ENCODE measurements at regions not wholly inside any gene's neighbourhood (a gene's known extent, or its start where the extent isn't known, plus 50 kb on each side); places are given as distances from the start of the nearest gene placed in this dataset.
A peak's percentile ranks its signal among the peaks of the same experiment; 100 is the strongest.
"Not testable (repeated sequence)": the region's sequence is repeated elsewhere in the genome, so short reads cannot be mapped to it uniquely, and the experiment has no call there.

DNA sequence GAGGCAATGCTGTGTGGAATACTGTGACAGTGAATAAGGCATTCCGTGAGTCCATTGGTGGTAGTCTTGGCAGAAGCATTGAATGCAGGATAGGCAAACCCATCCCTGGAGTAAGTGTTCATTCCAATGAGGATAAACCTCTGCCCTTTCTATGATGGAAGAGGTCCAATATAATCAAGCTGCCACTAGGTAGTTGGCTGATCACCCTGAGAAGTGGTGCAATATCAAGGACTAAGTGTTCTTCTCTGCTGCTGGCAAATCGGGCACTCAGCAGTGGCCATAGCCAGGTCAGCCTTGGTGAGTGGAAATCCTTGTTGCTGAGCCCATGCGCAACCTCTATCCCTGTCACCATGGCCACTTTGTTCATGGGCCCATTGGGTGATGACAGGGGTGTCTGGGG is 70.1 kb downstream of the FBXO4 start:
- DNase-seq (ENCODE audit: low spot score) = no peak

DNA sequence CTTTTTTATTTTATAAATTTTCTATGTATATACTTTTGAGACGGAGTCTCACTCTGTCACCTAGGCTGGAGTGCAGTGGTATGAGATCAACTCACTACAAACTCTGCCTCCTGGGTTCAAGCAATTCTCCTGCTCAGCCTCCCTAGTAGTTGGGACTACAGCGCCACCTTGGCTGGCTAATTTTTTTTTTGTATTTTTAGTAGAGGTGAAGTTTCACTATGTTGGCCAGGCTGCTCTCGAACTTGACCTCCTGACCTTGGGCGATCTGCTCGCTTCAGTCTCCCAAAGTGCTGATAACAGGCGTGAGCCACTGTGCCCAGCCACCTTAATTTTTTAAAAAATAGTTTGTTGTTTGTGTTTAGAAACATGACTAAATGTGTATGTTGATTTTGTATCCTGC is 76.6 kb downstream of the FBXO4 start:
- no peak for DNase-seq (ENCODE audit: low spot score)

DNA sequence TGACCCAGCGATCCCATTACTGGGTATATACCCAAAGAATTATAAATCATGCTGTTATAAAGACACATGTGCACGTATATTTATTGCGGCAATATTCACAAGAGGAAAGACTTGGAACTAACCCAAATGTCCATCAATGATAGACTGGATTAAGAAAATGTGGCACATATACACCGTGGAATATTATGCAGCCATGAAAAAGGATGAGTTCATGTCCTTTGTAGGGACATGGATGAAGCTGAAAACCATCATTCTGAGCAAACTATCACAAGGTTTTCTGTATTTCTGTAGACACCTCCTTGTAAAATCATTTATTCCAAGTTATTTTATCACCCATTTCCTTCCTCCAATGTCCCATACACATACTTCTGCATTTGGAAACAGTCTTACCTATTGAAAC is 78.8 kb downstream of the FBXO4 start:
- not testable (repeated sequence) for DNase-seq (ENCODE audit: low spot score)

DNA sequence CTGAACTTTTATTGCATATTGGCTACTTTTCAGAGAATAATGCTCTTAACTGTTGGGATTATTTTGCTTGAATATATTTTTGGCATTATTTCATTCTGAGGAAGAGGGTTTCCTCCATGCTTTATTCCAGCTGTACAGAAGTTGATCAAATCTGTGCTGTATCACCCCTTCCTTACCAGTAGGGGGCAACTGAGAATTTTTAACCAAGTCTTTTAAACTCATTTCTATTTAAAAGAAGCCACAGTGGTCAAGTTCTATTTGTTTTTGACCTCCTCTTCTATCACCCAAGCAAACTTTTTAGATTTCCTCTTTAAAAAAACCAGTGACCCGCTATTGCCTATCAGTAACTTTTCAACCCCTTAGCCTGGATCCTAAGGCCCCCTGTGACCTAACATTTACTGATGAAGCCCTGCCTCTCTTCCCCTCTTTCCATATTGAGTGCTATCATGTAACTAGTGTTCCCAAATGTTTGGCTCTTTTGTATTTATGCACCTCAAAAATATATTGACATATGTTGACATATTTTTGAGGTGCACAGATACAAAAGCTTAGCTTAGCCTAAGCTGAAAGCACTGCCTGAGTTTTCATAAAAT is 80.6 kb downstream of the FBXO4 start:
- DNase-seq (ENCODE audit: low spot score) = peak; percentile 66

DNA sequence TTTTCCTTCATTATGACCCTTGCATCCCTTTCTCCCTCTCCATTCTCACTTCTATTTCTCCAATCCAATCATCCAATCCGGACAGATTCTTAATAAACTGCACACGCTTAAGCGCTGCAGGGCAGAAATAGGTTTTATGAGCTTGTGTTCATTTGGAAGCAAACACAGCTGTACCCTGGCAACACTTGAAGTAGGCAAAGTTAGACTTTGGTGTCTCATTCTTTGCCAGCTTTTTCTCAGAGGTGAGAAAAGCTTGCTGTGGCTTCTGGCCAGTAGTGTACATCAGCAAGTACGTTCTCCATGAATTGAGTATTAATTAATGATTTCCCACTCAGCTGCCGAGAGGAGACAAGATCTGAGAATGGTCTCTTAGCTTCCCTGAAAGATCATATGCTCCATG is 88.5 kb downstream of the FBXO4 start:
- DNase-seq (ENCODE audit: low spot score) = no peak

- DNase-seq (ENCODE audit: low spot score) = no peak
Measured at GRCh38 chr5:42015254-42015653, 90.2 kb downstream of the FBXO4 start.

GRCh38 chr5:42015681-42016080 is 90.6 kb downstream of the FBXO4 start:
- DNase-seq (ENCODE audit: low spot score) = no peak

- no peak for DNase-seq (ENCODE audit: low spot score)
Measured at GRCh38 chr5:42020788-42021530, 95.9 kb downstream of the FBXO4 start.

GRCh38 chr5:42021923-42022322 is 96.8 kb downstream of the FBXO4 start:
- no peak for DNase-seq (ENCODE audit: low spot score)

GRCh38 chr5:42022383-42022972 is 97.4 kb downstream of the FBXO4 start:
- no peak for DNase-seq (ENCODE audit: low spot score)

GRCh38 chr5:42026446-42026845 is 101.4 kb downstream of the FBXO4 start:
- DNase-seq (ENCODE audit: low spot score) = no peak

DNA sequence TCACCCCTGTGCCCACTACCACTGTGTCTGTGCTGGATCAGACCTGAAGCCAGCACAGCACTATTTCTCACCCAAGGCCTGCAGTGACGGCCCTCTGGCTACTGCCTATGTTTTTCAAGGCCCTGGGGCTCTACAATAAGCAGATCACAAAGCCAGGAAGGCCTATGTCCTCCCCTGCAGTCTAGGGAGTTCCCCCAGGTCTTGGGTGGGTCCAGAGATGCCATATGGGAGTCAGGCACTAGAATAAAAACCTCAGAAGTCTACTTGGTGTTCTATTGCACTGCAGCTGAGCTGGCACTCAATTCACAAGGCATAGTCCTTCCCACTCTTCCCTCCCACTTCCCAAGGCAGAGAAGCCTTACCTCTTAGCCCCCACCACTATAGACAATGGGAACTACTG is 107.1 kb downstream of the FBXO4 start:
- no peak for DNase-seq (ENCODE audit: low spot score)

DNA sequence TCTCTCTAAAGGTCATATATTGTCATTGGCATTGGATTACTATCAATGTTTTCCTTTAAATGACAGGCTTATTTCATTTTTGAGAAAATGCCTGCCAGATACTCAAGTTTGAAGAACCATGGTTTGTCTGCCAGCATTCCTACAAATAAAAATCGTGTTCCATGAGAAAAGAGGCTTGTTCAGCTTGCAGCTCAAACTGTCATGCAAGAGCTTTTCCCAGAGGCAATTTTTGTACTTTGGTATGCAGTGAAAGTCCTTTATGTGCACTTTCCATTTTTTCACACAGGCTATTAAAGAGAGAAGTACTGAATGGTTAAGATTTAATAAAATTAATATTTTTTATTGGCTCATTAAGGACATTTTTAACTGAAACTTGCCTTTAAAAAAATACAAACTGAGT is 110.4 kb downstream of the FBXO4 start:
- DNase-seq (ENCODE audit: low spot score) = no peak

DNA sequence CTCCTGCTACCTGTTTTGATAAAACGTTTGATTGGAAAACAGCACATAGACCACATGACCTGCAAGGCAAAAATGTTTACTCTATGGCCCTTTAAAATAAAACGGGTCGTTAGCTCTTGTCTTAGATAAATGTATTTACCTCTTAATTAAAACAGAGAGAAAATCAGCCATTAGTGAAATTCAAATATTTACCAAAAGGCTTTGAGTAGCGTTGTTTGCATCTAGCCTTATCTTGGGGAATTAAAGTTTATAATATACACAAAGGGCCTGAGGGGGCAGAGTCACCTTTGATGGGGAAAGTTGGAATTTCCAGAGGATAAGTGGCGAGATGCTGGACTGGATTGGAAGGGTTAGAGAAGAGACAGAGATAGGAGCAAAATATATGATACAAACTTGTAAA is 111.3 kb downstream of the FBXO4 start:
- DNase-seq (ENCODE audit: low spot score) = no peak

DNA sequence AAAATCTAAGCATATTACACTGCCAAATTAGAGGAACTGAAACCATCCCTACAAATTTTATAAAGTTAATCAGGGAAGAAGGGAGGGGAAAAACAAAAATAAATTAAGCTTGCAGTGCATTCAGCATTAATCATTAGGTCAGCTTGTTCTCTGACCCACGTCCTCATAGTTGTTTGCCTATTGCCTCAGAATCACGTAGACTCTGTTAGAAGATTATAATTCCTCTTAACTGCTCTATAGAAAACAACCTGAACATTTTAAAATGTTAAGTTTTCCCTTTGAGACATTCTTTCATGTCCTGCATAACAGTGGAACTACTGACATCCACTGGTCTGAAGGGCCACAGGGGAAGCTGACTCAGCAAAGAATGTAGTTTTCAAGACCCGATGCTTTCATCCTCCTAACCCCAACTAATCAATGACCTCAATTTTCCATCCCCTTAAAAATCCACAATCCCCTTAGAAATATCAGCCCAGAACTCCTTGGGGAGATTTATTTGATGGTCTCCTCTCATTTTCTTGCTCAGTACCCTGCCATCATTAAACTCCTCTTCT is 112.4 kb downstream of the FBXO4 start:
- DNase-seq (ENCODE audit: low spot score) = no peak

DNA sequence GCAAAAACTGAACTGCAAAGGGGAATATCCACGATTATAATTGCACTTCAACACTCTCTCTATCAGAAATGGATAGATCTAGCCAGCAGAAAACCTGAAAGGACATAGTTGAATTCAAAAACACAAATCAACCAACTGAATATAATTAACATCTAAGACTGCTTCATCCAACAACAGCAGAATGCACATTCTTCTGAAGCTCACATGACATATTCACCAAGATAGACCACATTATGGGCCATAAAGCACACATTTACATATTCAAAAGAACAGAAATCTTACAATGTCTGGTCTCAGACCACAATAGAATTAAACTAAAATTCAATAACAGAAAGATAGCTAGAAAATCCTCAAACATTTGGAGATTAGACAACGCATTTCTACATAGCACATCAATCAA is 118.3 kb downstream of the FBXO4 start:
- no peak for DNase-seq (ENCODE audit: low spot score)

- DNase-seq (ENCODE audit: low spot score) = peak; percentile 62
Measured at GRCh38 chr5:42057254-42057690, 132.2 kb downstream of the FBXO4 start.

- peak; percentile 17 for DNase-seq (ENCODE audit: low spot score)
Measured at GRCh38 chr5:42059291-42059690, 134.2 kb downstream of the FBXO4 start.

GRCh38 chr5:42059778-42060464 is 134.8 kb downstream of the FBXO4 start:
- DNase-seq (ENCODE audit: low spot score) = no peak

GRCh38 chr5:42061121-42061520 is 136.0 kb downstream of the FBXO4 start:
- no peak for DNase-seq (ENCODE audit: low spot score)

DNA sequence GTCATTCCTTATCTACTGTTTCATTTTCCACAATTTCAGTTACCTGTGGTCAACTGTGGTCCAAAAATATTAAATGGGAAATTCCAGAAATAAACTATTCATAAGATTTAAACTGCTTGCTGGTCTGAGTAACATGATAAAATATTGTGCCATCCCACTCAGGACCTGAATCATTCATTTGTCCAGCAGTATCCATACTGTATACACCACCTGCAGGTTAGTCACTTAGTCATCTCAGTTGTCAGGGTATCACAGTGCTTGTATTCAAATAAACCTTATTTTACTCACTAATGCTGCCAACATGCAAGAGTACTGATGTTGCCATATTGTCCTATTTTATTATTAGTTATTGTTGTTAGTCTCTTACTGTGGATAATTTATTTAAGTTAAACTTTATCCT is 139.7 kb downstream of the FBXO4 start:
- DNase-seq (ENCODE audit: low spot score) = peak; percentile 49

GRCh38 chr5:42066131-42066530 is 141.1 kb downstream of the FBXO4 start:
- no peak for DNase-seq (ENCODE audit: low spot score)

DNA sequence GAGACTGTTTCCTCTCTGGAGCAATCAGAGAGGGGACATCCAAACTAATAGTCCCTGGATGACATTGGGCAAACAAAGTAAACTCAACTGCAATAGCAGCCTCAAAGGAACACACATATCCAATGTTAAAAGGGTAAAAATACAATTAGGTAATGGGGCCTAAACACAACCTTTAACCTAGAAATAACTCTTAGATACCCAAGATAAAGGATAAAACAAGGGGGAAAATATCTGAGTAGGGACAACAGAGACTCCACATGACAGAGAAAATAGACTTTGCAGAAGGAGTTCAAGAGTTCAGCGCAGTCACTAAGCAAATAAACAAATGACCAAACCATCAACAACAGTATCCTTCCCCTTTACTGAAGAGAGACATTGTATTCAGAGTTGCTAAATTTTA is 149.3 kb downstream of the FBXO4 start:
- no peak for DNase-seq (ENCODE audit: low spot score)
